KMS-11 (cell line): ENCODE measurements at regions not wholly inside any gene's neighbourhood (a gene's known extent, or its start where the extent isn't known, plus 50 kb on each side); places are given as distances from the start of the nearest gene placed in this dataset.

Source experiments
- H2AFZ ChIP-seq: fragments of 200-600 bp; sonication (generic); 2 replicates; pipeline ENCODE4 v1.6.1; 2016; ENCODE audit warnings: antibody characterized with exemption, mixed run types, low read depth
- H3K27ac ChIP-seq: fragments of 200-600 bp; sonication (generic); 2 replicates; pipeline ENCODE4 v1.6.1; 2016; ENCODE audit warnings: mild to moderate bottlenecking, mixed run types
- H3K27me3 ChIP-seq: fragments of 200-600 bp; sonication (generic); 2 replicates; pipeline ENCODE4 v1.6.1; 2017; ENCODE audit warnings: mild to moderate bottlenecking, low read depth, mixed run types, moderate library complexity; ENCODE audit not compliant: insufficient read depth
- H3K36me3 ChIP-seq: fragments of 200-600 bp; sonication (generic); 2 replicates; pipeline ENCODE4 v1.6.1; 2017; ENCODE audit warnings: mild to moderate bottlenecking, mixed run types; ENCODE audit not compliant: insufficient read depth
- H3K4me1 ChIP-seq: fragments of 200-600 bp; sonication (generic); 2 replicates; pipeline ENCODE4 v1.6.1; 2016; ENCODE audit warnings: mild to moderate bottlenecking, low read depth, mixed run types; ENCODE audit not compliant: poor library complexity, severe bottlenecking
- H3K4me2 ChIP-seq: fragments of 200-600 bp; sonication (generic); 2 replicates; pipeline ENCODE4 v1.7.0; 2016; ENCODE audit warnings: mild to moderate bottlenecking, mixed run types
- H3K4me3 ChIP-seq: fragments of 200-600 bp; sonication (generic); IDR thresholded peaks from 2 replicates; pipeline ENCODE4 v1.6.1; 2017; ENCODE audit warnings: low read depth, low read length, mixed read lengths; ENCODE audit not compliant: insufficient read depth
- H3K79me2 ChIP-seq: fragments of 200-600 bp; sonication (generic); 2 replicates; pipeline ENCODE4 v1.6.1; 2016; ENCODE audit warnings: low read depth, mixed run types; ENCODE audit not compliant: insufficient read depth
- H3K9ac ChIP-seq: fragments of 200-600 bp; sonication (generic); 2 replicates; pipeline ENCODE4 v1.6.1; 2016; ENCODE audit warnings: mild to moderate bottlenecking, mixed run types
- H4K20me1 ChIP-seq: fragments of 200-600 bp; sonication (generic); 2 replicates; pipeline ENCODE4 v1.6.1; 2016; ENCODE audit warnings: mild to moderate bottlenecking, mixed run types; ENCODE audit not compliant: insufficient read depth
- CTCF ChIP-seq: fragments of 200-600 bp; sonication (generic); conservative IDR thresholded peaks from 2 replicates; pipeline ENCODE4 v1.6.1; 2017; ENCODE audit warnings: low read depth, mild to moderate bottlenecking, antibody characterized with exemption, low read length, moderate library complexity, mixed read lengths

GRCh38 chr13:65623148-65623547, 1607.0 kb downstream of the PCDH9 start:
- H3K79me2 ChIP-seq, result no peaks in the 10 kb centered on the region
- no peaks in the 10 kb centered on the region for H3K36me3 ChIP-seq
- H3K4me3 ChIP-seq, result no peak overlapping the region
- TF ChIP-seq CTCF, result no peak
- H4K20me1 ChIP-seq, result no peaks in the 10 kb centered on the region
- no peak overlapping the region for H3K27ac ChIP-seq
- H3K4me1 ChIP-seq, result no peaks in the 10 kb centered on the region
- H3K9ac ChIP-seq, result no peak overlapping the region
- no peaks in the 10 kb centered on the region for H3K27me3 ChIP-seq
- no peak overlapping the region for H2AFZ ChIP-seq
- H3K4me2 ChIP-seq, result no peak overlapping the region

GRCh38 chr13:65615506-65615905, 1614.6 kb downstream of the PCDH9 start:
- Histone ChIP-seq H3K27ac (no peak overlapping the region), H2AFZ (no peak overlapping the region), H3K4me3 (no peak overlapping the region), H3K9ac (no peak overlapping the region), H3K36me3 (no peaks in the 10 kb centered on the region), H4K20me1 (no peaks in the 10 kb centered on the region), H3K27me3 (no peaks in the 10 kb centered on the region), H3K4me1 (no peaks in the 10 kb centered on the region), H3K4me2 (no peak overlapping the region), H3K79me2 (no peaks in the 10 kb centered on the region)
- TF ChIP-seq CTCF, result no peak

- no peak overlapping the region for H3K4me2 ChIP-seq
- no peak overlapping the region for H3K4me3 ChIP-seq
- H3K79me2 ChIP-seq, result no peaks in the 10 kb centered on the region
- H3K27me3 ChIP-seq, result no peaks in the 10 kb centered on the region
- no peak overlapping the region for H2AFZ ChIP-seq
- H3K4me1 ChIP-seq, result no peaks in the 10 kb centered on the region
- H3K9ac ChIP-seq, result no peak overlapping the region
- no peak; the same call in 1 of the 2 replicates for TF ChIP-seq CTCF
- H3K27ac ChIP-seq, result no peak overlapping the region
- H3K36me3 ChIP-seq, result no peaks in the 10 kb centered on the region
- no peaks in the 10 kb centered on the region for H4K20me1 ChIP-seq
Observed at GRCh38 chr13:65613004-65613403, 1617.1 kb downstream of the PCDH9 start.

GRCh38 chr13:65609350-65609749, 1620.8 kb downstream of the PCDH9 start:
- Histone ChIP-seq H3K27me3 (no peaks in the 10 kb centered on the region), H2AFZ (no peak overlapping the region), H3K36me3 (no peaks in the 10 kb centered on the region), H3K9ac (no peak overlapping the region), H3K4me3 (no peak overlapping the region), H3K27ac (no peak overlapping the region), H3K79me2 (no peaks in the 10 kb centered on the region), H4K20me1 (no peaks in the 10 kb centered on the region), H3K4me2 (no peak overlapping the region), H3K4me1 (peaks cover 12% of the 10 kb centered on the region)
- no peak for TF ChIP-seq CTCF

- Histone ChIP-seq H3K9ac (no peak overlapping the region), H2AFZ (no peak overlapping the region), H3K4me1 (peaks cover 12% of the 10 kb centered on the region), H3K4me2 (no peak overlapping the region), H3K4me3 (no peak overlapping the region), H4K20me1 (no peaks in the 10 kb centered on the region), H3K36me3 (no peaks in the 10 kb centered on the region), H3K79me2 (no peaks in the 10 kb centered on the region), H3K27ac (no peak overlapping the region), H3K27me3 (no peaks in the 10 kb centered on the region)
- no peak for TF ChIP-seq CTCF
Observed at GRCh38 chr13:65606622-65607021, 1623.5 kb downstream of the PCDH9 start.
